H1 (cell line): ENCODE measurements at regions not wholly inside any gene's neighbourhood (a gene's known extent, or its start where the extent isn't known, plus 50 kb on each side); places are given as distances from the start of the nearest gene placed in this dataset.

Experiments used
- CHD7 ChIP-seq: fragments of 300-600 bp; sonication (generic); IDR thresholded peaks from 2 replicates; pipeline ENCODE4 v1.7.1; 2012; ENCODE audit warnings: low read length, moderate library complexity, mild to moderate bottlenecking, inconsistent platforms; ENCODE audit not compliant: insufficient replicate concordance
- E2F6 ChIP-seq: IDR thresholded peaks from 2 replicates; pipeline ENCODE4 v1.6.1; 2012; ENCODE audit warnings: inconsistent platforms
- RXRA ChIP-seq: IDR thresholded peaks from 2 replicates; pipeline ENCODE4 v1.6.1; 2011; ENCODE audit warnings: low read depth, mild to moderate bottlenecking, low read length, moderate library complexity; ENCODE audit not compliant: insufficient read depth
- USF2 ChIP-seq: IDR thresholded peaks from 2 replicates; pipeline ENCODE4 v1.6.1; 2011; ENCODE audit warnings: low read length, improper control_type of control experiment

- no peak for TF ChIP-seq CHD7
- TF ChIP-seq E2F6, result no peak
- no peak for TF ChIP-seq RXRA
- TF ChIP-seq USF2, result no peak
Measured at GRCh38 chr2:145910416-145910815, 1390.5 kb upstream of the ZEB2 start (continued).
